ENCODE measurements at regions not wholly inside any gene's neighbourhood (a gene's known extent, or its start where the extent isn't known, plus 50 kb on each side); places are given as distances from the start of the nearest gene placed in this dataset.

- TF ChIP-seq GATA3 (IDR thresholded peaks at IDR 0.05; ENCODE audit: low read depth, low read length) (peak; percentile 52), GATA2 (IDR thresholded peaks at IDR 0.05; ENCODE audit: low read depth, low read length) (peak; percentile 83)
Measured at GRCh38 chr4:130432289-130432688, 1336.3 kb downstream of the C4orf33 start.

GRCh38 chr4:130449741-130450140 lies 1353.8 kb downstream of the C4orf33 start:
- TF ChIP-seq GATA3 (IDR thresholded peaks at IDR 0.05; ENCODE audit: low read depth, low read length) (no peak), GATA2 (IDR thresholded peaks at IDR 0.05; ENCODE audit: low read depth, low read length) (no peak)

GRCh38 chr4:130468340-130468739 lies 1372.4 kb downstream of the C4orf33 start:
- TF ChIP-seq GATA2 (IDR thresholded peaks at IDR 0.05; ENCODE audit: low read depth, low read length) (no peak), GATA3 (IDR thresholded peaks at IDR 0.05; ENCODE audit: low read depth, low read length) (no peak)

- TF ChIP-seq GATA2 (IDR thresholded peaks at IDR 0.05; ENCODE audit: low read depth, low read length) (no peak), GATA3 (IDR thresholded peaks at IDR 0.05; ENCODE audit: low read depth, low read length) (no peak)
Measured at GRCh38 chr4:130478406-130478805, 1382.5 kb downstream of the C4orf33 start.

- TF ChIP-seq GATA2 (IDR thresholded peaks at IDR 0.05; ENCODE audit: low read depth, low read length), result no peak
- TF ChIP-seq GATA3 (IDR thresholded peaks at IDR 0.05; ENCODE audit: low read depth, low read length), result no peak
Measured at GRCh38 chr4:130479020-130479419, 1383.1 kb downstream of the C4orf33 start.

- no peak for TF ChIP-seq GATA3 (IDR thresholded peaks at IDR 0.05; ENCODE audit: low read depth, low read length)
- no peak for TF ChIP-seq GATA2 (IDR thresholded peaks at IDR 0.05; ENCODE audit: low read depth, low read length)
Measured at GRCh38 chr4:130479674-130480073, 1383.7 kb downstream of the C4orf33 start.

- TF ChIP-seq GATA3 (IDR thresholded peaks at IDR 0.05; ENCODE audit: low read depth, low read length) (no peak), GATA2 (IDR thresholded peaks at IDR 0.05; ENCODE audit: low read depth, low read length) (no peak)
Measured at GRCh38 chr4:130484826-130485225, 1388.9 kb downstream of the C4orf33 start.

GRCh38 chr4:130485371-130485770 lies 1389.4 kb downstream of the C4orf33 start:
- TF ChIP-seq GATA2 (IDR thresholded peaks at IDR 0.05; ENCODE audit: low read depth, low read length), result no peak
- no peak for TF ChIP-seq GATA3 (IDR thresholded peaks at IDR 0.05; ENCODE audit: low read depth, low read length)

- TF ChIP-seq GATA2 (IDR thresholded peaks at IDR 0.05; ENCODE audit: low read depth, low read length), result no peak
- TF ChIP-seq GATA3 (IDR thresholded peaks at IDR 0.05; ENCODE audit: low read depth, low read length), result no peak
Measured at GRCh38 chr4:130486186-130486585, 1390.2 kb downstream of the C4orf33 start.

GRCh38 chr4:130486841-130487240 lies 1390.9 kb downstream of the C4orf33 start:
- no peak for TF ChIP-seq GATA2 (IDR thresholded peaks at IDR 0.05; ENCODE audit: low read depth, low read length)
- TF ChIP-seq GATA3 (IDR thresholded peaks at IDR 0.05; ENCODE audit: low read depth, low read length), result no peak

GRCh38 chr4:130510661-130511060 lies 1414.7 kb downstream of the C4orf33 start:
- TF ChIP-seq GATA2 (IDR thresholded peaks at IDR 0.05; ENCODE audit: low read depth, low read length) (no peak), GATA3 (IDR thresholded peaks at IDR 0.05; ENCODE audit: low read depth, low read length) (no peak)

GRCh38 chr4:130511776-130512175 lies 1415.8 kb downstream of the C4orf33 start:
- TF ChIP-seq GATA3 (IDR thresholded peaks at IDR 0.05; ENCODE audit: low read depth, low read length) (no peak), GATA2 (IDR thresholded peaks at IDR 0.05; ENCODE audit: low read depth, low read length) (no peak)

GRCh38 chr4:130524057-130524456 lies 1428.1 kb downstream of the C4orf33 start:
- TF ChIP-seq GATA2 (IDR thresholded peaks at IDR 0.05; ENCODE audit: low read depth, low read length), result no peak
- TF ChIP-seq GATA3 (IDR thresholded peaks at IDR 0.05; ENCODE audit: low read depth, low read length), result no peak

- TF ChIP-seq GATA3 (IDR thresholded peaks at IDR 0.05; ENCODE audit: low read depth, low read length) (no peak), GATA2 (IDR thresholded peaks at IDR 0.05; ENCODE audit: low read depth, low read length) (no peak)
Measured at GRCh38 chr4:130530505-130530904, 1434.6 kb downstream of the C4orf33 start.

- TF ChIP-seq GATA2 (IDR thresholded peaks at IDR 0.05; ENCODE audit: low read depth, low read length), result no peak
- no peak for TF ChIP-seq GATA3 (IDR thresholded peaks at IDR 0.05; ENCODE audit: low read depth, low read length)
Measured at GRCh38 chr4:130534651-130535050, 1438.7 kb downstream of the C4orf33 start.

- no peak for TF ChIP-seq GATA3 (IDR thresholded peaks at IDR 0.05; ENCODE audit: low read depth, low read length)
- no peak for TF ChIP-seq GATA2 (IDR thresholded peaks at IDR 0.05; ENCODE audit: low read depth, low read length)
Measured at GRCh38 chr4:130542953-130543352, 1447.0 kb downstream of the C4orf33 start.
